Esophagus squamous epithelium (tissue), 4 donors: ENCODE measurements at regions not wholly inside any gene's neighbourhood (a gene's known extent, or its start where the extent isn't known, plus 50 kb on each side); places are given as distances from the start of the nearest gene placed in this dataset.

Experiments
- CTCF ChIP-seq, 6 experiments: fragments of 450-650 bp in 4 of 6; fragments of 200-600 bp in 2 of 6; sonication (generic) in 2 of 6; IDR thresholded peaks; one replicate each; pipeline ENCODE4 v1.5.1; 2016 to 2019; ENCODE audit warnings: antibody characterized with exemption in 6 of 6, mild to moderate bottlenecking in 4 of 6, moderate library complexity in 4 of 6
- POLR2A ChIP-seq, 4 donors: fragments of 450-650 bp; IDR thresholded peaks; one replicate each; pipeline ENCODE4 v1.6.1; 2017; ENCODE audit warnings: antibody characterized with exemption in 4 of 4, mild to moderate bottlenecking in 4 of 4, moderate library complexity in 3 of 4

GRCh38 chr21:19239696-19240095, 836.1 kb upstream of the TMPRSS15 start:
- TF ChIP-seq CTCF (IDR thresholded peaks at IDR 0.05), result no peak
- TF ChIP-seq POLR2A (IDR thresholded peaks at IDR 0.05), result no peak
